Muscle layer of duodenum (tissue), 2 donors: ENCODE measurements at regions not wholly inside any gene's neighbourhood (a gene's known extent, or its start where the extent isn't known, plus 50 kb on each side); places are given as distances from the start of the nearest gene placed in this dataset.

Experiments
- H3K27ac ChIP-seq: one replicate; pipeline ENCODE4 v1.7.0; 2013; ENCODE audit warnings: mild to moderate bottlenecking, low read length
- H3K27me3 ChIP-seq: one replicate; pipeline ENCODE4 v1.7.0; 2013; ENCODE audit warnings: low read depth, mild to moderate bottlenecking, control low read depth, low read length
- H3K36me3 ChIP-seq, 2 donors: one replicate each; pipeline ENCODE4 v1.7.0; 2013; ENCODE audit warnings: low read length in 2 of 2, control low read depth in 1 of 2, mild to moderate bottlenecking in 1 of 2; ENCODE audit not compliant: insufficient read depth in 2 of 2, control insufficient read depth in 1 of 2
- H3K4me1 ChIP-seq, 2 donors: one replicate each; pipeline ENCODE4 v1.7.0; 2013; ENCODE audit warnings: low read length in 2 of 2, mild to moderate bottlenecking in 2 of 2, control low read depth in 1 of 2, moderate library complexity in 1 of 2; ENCODE audit not compliant: insufficient read depth in 2 of 2, control insufficient read depth in 1 of 2
- H3K4me3 ChIP-seq, 2 donors: one replicate each; pipeline ENCODE4 v1.7.0; 2013; ENCODE audit warnings: low read length in 2 of 2, low read depth in 1 of 2, mild to moderate bottlenecking in 1 of 2
- H3K9me3 ChIP-seq, 2 donors: one replicate each; pipeline ENCODE4 v1.7.0; 2013; ENCODE audit warnings: low read length in 2 of 2, control low read depth in 1 of 2, mild to moderate bottlenecking in 1 of 2; ENCODE audit not compliant: control insufficient read depth in 1 of 2
- donor health status: healthy.

DNA sequence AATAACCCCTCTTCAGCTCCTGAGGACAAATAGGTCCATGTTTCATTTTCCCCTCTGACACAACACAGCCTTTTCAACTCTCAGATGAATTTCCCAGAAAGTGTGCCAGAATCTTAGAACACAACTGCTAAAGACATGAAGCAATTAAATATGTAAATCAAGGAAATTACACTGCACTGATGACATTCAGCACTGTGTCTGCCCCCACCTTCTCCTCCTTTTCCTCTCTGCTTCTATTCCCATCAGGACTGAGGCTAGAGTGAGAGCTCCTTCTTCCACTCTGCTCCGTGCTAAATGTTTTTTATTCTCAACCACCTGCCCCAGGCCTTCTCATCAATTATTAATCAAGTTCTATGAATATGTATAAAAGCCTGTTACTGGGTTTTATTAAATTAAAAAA is 596.1 kb downstream of the TUSC7 start:
- Histone ChIP-seq H3K27me3 (no peaks in the 10 kb centered on the region), H3K4me3 (no peak overlapping the region), H3K36me3 (no peaks in the 10 kb centered on the region), H3K27ac (no peak overlapping the region), H3K9me3 (no peaks in the 10 kb centered on the region), H3K4me1 (no peaks in the 10 kb centered on the region)

GRCh38 chr3:117306299-117306698 is 596.7 kb downstream of the TUSC7 start:
- H3K36me3 ChIP-seq = no peaks in the 10 kb centered on the region
- no peaks in the 10 kb centered on the region for H3K27me3 ChIP-seq
- H3K9me3 ChIP-seq = no peaks in the 10 kb centered on the region
- no peaks in the 10 kb centered on the region for H3K4me1 ChIP-seq
- H3K27ac ChIP-seq = no peak overlapping the region
- no peak overlapping the region for H3K4me3 ChIP-seq

DNA sequence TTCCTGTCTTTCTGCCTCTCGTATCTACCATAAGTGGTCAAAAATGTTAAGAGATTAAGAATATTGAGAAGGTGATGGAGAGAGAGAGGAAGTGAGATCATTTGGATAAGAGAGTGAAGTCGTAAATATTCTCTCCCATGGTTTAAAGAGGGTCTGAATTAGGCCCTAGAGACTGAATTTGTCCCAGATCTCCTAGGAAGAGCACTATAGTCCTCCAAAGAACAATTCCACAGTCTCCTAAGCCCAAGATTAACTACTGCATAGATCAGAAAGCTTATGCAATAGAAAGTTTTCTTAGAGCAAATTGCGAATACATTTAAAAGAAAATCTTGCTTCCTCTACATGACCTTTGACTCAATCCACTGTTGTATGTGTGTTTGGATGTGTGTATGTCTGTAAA is 598.8 kb downstream of the TUSC7 start:
- Histone ChIP-seq H3K27ac (no peak overlapping the region), H3K4me3 (no peak overlapping the region), H3K27me3 (no peaks in the 10 kb centered on the region), H3K9me3 (no peaks in the 10 kb centered on the region), H3K4me1 (no peaks in the 10 kb centered on the region), H3K36me3 (no peaks in the 10 kb centered on the region)

- H3K9me3 ChIP-seq = no peaks in the 10 kb centered on the region
- H3K4me1 ChIP-seq = no peaks in the 10 kb centered on the region
- no peak overlapping the region for H3K27ac ChIP-seq
- no peaks in the 10 kb centered on the region for H3K27me3 ChIP-seq
- no peak overlapping the region for H3K4me3 ChIP-seq
- H3K36me3 ChIP-seq = no peaks in the 10 kb centered on the region
Observed at GRCh38 chr3:117308756-117309155, 599.2 kb downstream of the TUSC7 start.

GRCh38 chr3:117310536-117310935 is 601.0 kb downstream of the TUSC7 start:
- Histone ChIP-seq H3K27ac (no peak overlapping the region), H3K4me3 (no peak overlapping the region), H3K36me3 (no peaks in the 10 kb centered on the region), H3K4me1 (no peaks in the 10 kb centered on the region), H3K9me3 (no peaks in the 10 kb centered on the region), H3K27me3 (no peaks in the 10 kb centered on the region)

DNA sequence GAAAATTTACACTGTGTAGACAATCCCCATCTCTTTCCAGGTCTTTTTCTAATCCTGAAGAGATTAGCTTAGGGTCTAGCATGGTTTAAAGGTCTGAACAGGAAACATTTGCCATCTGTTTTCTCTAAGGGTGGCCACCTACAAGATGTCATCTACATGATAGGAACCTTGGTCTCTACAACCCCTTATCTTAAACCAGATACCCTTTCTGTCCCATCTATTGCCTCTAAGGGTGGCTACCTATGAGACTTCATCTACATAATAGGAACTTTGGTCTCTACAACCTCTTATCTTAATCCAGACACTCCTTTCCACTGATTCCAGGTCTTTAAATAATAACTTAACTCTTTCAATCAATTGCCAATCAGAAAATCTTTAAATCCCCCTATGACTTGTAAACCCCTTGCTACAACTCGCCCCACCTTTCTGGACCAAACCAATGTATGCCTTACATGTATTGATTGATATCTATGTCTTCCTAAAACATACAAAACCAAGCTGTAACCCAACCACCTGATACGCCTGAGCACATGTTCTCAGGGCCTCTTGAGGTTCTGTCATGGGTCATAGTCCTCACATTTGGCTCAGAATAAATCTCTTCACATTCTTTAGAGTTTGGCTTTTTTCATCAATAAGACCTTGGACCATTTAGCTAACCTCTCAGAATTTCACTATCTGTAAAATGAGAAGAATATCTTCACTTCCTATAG is 605.0 kb downstream of the TUSC7 start:
- no peaks in the 10 kb centered on the region for H3K9me3 ChIP-seq
- no peaks in the 10 kb centered on the region for H3K27me3 ChIP-seq
- H3K4me3 ChIP-seq = no peak overlapping the region
- H3K4me1 ChIP-seq = no peaks in the 10 kb centered on the region
- H3K27ac ChIP-seq = no peak overlapping the region
- no peaks in the 10 kb centered on the region for H3K36me3 ChIP-seq

GRCh38 chr3:117322866-117323265 is 613.3 kb downstream of the TUSC7 start:
- no peaks in the 10 kb centered on the region for H3K9me3 ChIP-seq
- H3K27ac ChIP-seq = no peak overlapping the region
- no peak overlapping the region for H3K4me3 ChIP-seq
- no peaks in the 10 kb centered on the region for H3K36me3 ChIP-seq
- H3K27me3 ChIP-seq = no peaks in the 10 kb centered on the region
- H3K4me1 ChIP-seq = no peaks in the 10 kb centered on the region

DNA sequence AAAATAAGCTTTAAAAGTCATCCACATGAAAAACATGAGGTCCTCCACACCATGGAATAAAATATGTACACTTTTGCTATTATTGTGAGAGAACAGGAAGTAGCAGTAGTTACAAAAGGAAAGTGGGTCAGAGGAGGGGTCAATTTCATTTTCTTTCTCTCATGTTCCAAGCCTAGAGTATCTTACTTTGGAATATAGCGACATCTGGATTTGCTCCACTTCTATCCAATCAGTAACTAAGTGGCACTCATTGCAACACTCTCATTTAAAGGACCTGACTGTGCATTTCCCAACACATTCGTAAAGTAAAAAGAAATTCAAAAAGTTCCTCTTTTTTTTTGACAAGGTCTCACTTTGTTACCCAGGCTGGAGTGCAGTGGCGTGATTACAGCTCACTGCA is 637.3 kb downstream of the TUSC7 start:
- no peaks in the 10 kb centered on the region for H3K27me3 ChIP-seq
- H3K4me3 ChIP-seq = no peak overlapping the region
- H3K36me3 ChIP-seq = no peaks in the 10 kb centered on the region
- no peaks in the 10 kb centered on the region for H3K9me3 ChIP-seq
- no peaks in the 10 kb centered on the region for H3K4me1 ChIP-seq
- no peak overlapping the region for H3K27ac ChIP-seq

DNA sequence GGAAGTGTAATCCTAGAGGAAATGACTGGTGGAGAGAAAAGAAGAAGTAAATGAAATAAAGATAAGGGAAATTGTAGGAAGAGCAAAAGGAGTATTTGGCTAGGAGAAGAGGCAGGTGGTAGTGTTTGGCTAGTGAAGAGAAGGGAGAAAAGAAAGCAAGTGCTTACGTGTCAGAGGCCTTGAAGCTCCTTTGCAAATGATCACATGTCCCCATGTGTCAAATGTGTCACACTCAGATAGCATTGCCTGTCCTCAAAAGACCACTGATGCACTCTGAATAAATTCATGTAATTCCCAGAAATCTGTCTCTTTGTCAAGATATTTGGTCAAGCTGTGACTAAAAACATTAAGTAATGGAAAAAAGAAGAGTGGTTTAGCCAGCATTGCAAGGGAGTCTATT is 639.3 kb downstream of the TUSC7 start:
- Histone ChIP-seq H3K27me3 (no peaks in the 10 kb centered on the region), H3K27ac (no peak overlapping the region), H3K4me1 (no peaks in the 10 kb centered on the region), H3K9me3 (no peaks in the 10 kb centered on the region), H3K36me3 (no peaks in the 10 kb centered on the region), H3K4me3 (no peak overlapping the region)

- H3K36me3 ChIP-seq = no peaks in the 10 kb centered on the region
- H3K27ac ChIP-seq = no peak overlapping the region
- H3K4me1 ChIP-seq = no peaks in the 10 kb centered on the region
- no peaks in the 10 kb centered on the region for H3K27me3 ChIP-seq
- H3K4me3 ChIP-seq = no peak overlapping the region
- H3K9me3 ChIP-seq = no peaks in the 10 kb centered on the region
Observed at GRCh38 chr3:117349566-117349965, 640.0 kb downstream of the TUSC7 start.

GRCh38 chr3:117350371-117350770 is 640.8 kb downstream of the TUSC7 start:
- H3K27ac ChIP-seq = no peak overlapping the region
- H3K4me3 ChIP-seq = no peak overlapping the region
- H3K9me3 ChIP-seq = no peaks in the 10 kb centered on the region
- H3K27me3 ChIP-seq = no peaks in the 10 kb centered on the region
- H3K36me3 ChIP-seq = no peaks in the 10 kb centered on the region
- H3K4me1 ChIP-seq = no peaks in the 10 kb centered on the region

DNA sequence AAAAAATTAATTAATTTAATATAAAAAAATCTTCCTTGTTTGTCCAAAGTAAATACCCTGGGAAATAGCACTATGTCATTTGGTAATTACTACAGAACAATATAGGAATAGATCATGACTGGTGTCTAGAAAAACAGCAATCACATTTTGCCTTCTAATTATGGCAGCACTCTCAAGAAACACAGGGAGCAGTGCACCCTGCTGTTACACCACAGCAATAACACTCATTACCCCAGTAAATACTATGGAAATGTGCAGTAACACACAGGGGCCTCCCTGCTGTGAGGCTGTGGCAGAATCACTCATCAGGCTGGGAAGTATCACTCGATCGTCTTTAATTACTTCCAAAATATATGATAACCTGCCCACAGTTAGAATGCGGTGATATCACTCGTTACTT is 646.0 kb downstream of the TUSC7 start:
- Histone ChIP-seq H3K4me1 (no peaks in the 10 kb centered on the region), H3K4me3 (no peak overlapping the region), H3K27me3 (no peaks in the 10 kb centered on the region), H3K27ac (no peak overlapping the region), H3K9me3 (no peaks in the 10 kb centered on the region), H3K36me3 (no peaks in the 10 kb centered on the region)
